ENCODE measurements at regions not wholly inside any gene's neighbourhood (a gene's known extent, or its start where the extent isn't known, plus 50 kb on each side); places are given as distances from the start of the nearest gene placed in this dataset.

GRCh38 chr22:44627521-44628139 is 74.4 kb upstream of the PRR5 start:
- TF ChIP-seq, protein P1, sequence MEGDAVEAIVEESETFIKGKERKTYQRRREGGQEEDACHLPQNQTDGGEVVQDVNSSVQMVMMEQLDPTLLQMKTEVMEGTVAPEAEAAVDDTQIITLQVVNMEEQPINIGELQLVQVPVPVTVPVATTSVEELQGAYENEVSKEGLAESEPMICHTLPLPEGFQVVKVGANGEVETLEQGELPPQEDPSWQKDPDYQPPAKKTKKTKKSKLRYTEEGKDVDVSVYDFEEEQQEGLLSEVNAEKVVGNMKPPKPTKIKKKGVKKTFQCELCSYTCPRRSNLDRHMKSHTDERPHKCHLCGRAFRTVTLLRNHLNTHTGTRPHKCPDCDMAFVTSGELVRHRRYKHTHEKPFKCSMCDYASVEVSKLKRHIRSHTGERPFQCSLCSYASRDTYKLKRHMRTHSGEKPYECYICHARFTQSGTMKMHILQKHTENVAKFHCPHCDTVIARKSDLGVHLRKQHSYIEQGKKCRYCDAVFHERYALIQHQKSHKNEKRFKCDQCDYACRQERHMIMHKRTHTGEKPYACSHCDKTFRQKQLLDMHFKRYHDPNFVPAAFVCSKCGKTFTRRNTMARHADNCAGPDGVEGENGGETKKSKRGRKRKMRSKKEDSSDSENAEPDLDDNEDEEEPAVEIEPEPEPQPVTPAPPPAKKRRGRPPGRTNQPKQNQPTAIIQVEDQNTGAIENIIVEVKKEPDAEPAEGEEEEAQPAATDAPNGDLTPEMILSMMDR (IDR thresholded peaks at IDR 0.05; ENCODE audit: insufficient read depth, low read length), result no peak
- no peak for DNase-seq (ENCODE audit: low read depth)

GRCh38 chr22:44625981-44626687 is 75.9 kb upstream of the PRR5 start:
- TF ChIP-seq, protein P1 (IDR thresholded peaks at IDR 0.05; ENCODE audit: insufficient read depth, low read length), result peak; percentile 93
- peak; percentile 64 for DNase-seq (ENCODE audit: low read depth)
- H3K4me3 ChIP-seq (ENCODE audit: low read depth, low read length), result no peak overlapping the region

More at GRCh38 chr22:44627521-44628139, 74.4 kb upstream of the PRR5 start:
- no peak overlapping the region for H3K4me3 ChIP-seq (ENCODE audit: low read depth, low read length)

DNA sequence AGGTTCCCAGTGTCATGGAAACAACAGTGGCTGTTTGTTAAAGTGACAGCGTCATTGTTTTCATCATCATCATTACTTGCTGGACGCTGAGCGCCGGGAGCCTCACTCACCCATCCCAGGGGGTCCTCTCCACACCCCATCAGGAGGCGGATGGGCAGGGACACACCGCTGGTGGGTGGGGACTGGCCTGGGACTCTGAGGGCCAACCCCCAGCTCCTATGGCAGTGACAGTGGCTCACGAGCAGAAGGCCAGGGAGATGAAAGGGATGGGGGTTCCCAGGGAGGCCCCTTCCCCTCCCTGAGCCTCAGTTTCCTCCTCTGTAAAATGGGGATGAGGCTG is 76.6 kb upstream of the PRR5 start:
- TF ChIP-seq, protein P1 (IDR thresholded peaks at IDR 0.05; ENCODE audit: insufficient read depth, low read length), result no peak
- H3K4me3 ChIP-seq (ENCODE audit: low read depth, low read length), result no peak overlapping the region
- DNase-seq (ENCODE audit: low read depth), result no peak

- no peak overlapping the region for H3K4me3 ChIP-seq (ENCODE audit: low read depth, low read length)
- no peak for DNase-seq (ENCODE audit: low read depth)
- TF ChIP-seq, protein P1 (IDR thresholded peaks at IDR 0.05; ENCODE audit: insufficient read depth, low read length), result no peak
Observed at GRCh38 chr22:44624689-44625420, 77.1 kb upstream of the PRR5 start.

DNA sequence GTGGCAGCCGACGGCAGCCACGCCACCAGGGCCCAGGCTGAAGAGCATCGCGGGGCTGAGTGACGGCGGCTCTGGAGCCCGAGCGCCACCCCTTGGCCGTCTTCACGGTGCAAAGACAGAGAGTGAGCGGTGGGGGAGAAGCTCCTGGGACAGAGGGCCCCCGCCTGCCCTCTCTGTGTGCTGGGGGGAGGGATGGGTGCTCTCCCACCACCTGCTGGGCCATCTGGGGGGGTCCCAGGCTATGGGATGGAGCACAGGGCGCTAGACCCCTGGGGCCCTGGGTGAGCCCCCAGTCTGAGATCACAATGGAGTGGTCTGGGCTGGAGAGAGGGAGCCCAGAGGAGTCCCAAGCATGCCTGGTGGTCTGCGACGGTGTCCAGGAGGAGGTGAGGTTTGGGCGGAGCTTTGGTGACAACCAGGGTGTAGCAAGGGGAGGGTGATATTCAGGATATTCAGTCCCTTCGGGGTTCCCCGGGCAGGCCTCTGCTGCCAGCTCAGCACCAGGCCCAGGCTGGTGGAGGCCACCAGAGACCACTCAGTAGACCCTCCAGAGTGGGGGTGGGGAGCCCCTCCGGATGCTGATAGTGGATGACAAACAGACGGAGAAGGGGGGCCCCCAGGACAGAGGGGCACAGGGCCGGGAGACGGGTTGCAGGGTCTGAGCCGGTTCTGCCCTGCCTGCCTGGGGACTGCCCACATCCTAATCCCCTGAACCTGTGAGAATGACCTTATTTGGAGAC is 78.1 kb upstream of the PRR5 start:
- TF ChIP-seq, protein P1 (IDR thresholded peaks at IDR 0.05; ENCODE audit: insufficient read depth, low read length), result peak; percentile 59
- DNase-seq (ENCODE audit: low read depth), result peak; percentile 34
- H3K4me3 ChIP-seq (ENCODE audit: low read depth, low read length), result no peak overlapping the region

GRCh38 chr22:44622679-44623078 is 79.3 kb upstream of the PRR5 start:
- H3K4me3 ChIP-seq (ENCODE audit: low read depth, low read length), result no peak overlapping the region
- TF ChIP-seq, protein P1 (IDR thresholded peaks at IDR 0.05; ENCODE audit: insufficient read depth, low read length), result no peak
- DNase-seq (ENCODE audit: low read depth), result no peak
